ENCODE measurements at regions not wholly inside any gene's neighbourhood (a gene's known extent, or its start where the extent isn't known, plus 50 kb on each side); places are given as distances from the start of the nearest gene placed in this dataset.
A peak's percentile ranks its signal among the peaks of the same experiment; 100 is the strongest.

- H3K4me3 ChIP-seq, result no peak overlapping the region
- H2AFZ ChIP-seq (ENCODE audit: low read depth, low read length), result no peak overlapping the region
- no peak for ATAC-seq
- no peak for FAIRE-seq
- H3K79me2 ChIP-seq (ENCODE audit: control insufficient read depth, insufficient read depth, low read length), result no peaks in the 10 kb centered on the region
- H3K27me3 ChIP-seq (ENCODE audit: control insufficient read depth in 2 of 2, insufficient read depth in 2 of 2, low read length in 2 of 2), result no peaks in the 10 kb centered on the region
- ChIA-PET CTCF (ENCODE audit: low intra/inter-chr PET ratio) (no interaction called here), POLR2A (no interaction called here)
- H3K9ac ChIP-seq (ENCODE audit: insufficient read depth in 1 of 2, low read depth in 2 of 2, low read length in 2 of 2), result no peak overlapping the region
- no peaks in the 10 kb centered on the region for H3K9me1 ChIP-seq (ENCODE audit: control insufficient read depth, insufficient read depth, low read length)
- H3K4me2 ChIP-seq (ENCODE audit: insufficient read depth, low read length), result no peak overlapping the region
- intact Hi-C loops (cut with micrococcal nuclease) (no loop called here), in situ Hi-C loops (cut with MboI) (no loop called here)
- no TSS peak for BruUV-seq (replicated peaks)
- H4K20me1 ChIP-seq (replicated peaks; ENCODE audit: control insufficient read depth, insufficient read depth, low read length), result no peaks in the 10 kb centered on the region
- no peak for DNase-seq (ENCODE audit: extremely low read depth in 1 of 4, low spot score in 3 of 4)
- no peaks in the 10 kb centered on the region for H3K4me1 ChIP-seq (replicated peaks in 1 of 2; ENCODE audit: control insufficient read depth in 2 of 2, insufficient read depth in 2 of 2, low read length in 2 of 2)
- 0% methylated on average over 2 of the region's 2 CpGs for WGBS (ENCODE audit: insufficient coverage, low coverage, missing lambda C conversion rate)
- TF ChIP-seq ZFP36 (IDR thresholded peaks at IDR 0.05; ENCODE audit: low read depth, low read length, partially characterized antibody) (peak; percentile 43), DDX20 (tag; IDR thresholded peaks at IDR 0.05; ENCODE audit: low read depth) (no peak), GMEB1 (CRISPR knock-in tag; IDR thresholded peaks at IDR 0.05) (no peak)
- no peaks in the 10 kb centered on the region for H3K36me3 ChIP-seq (ENCODE audit: control insufficient read depth, insufficient read depth, low read length)
- H3K27ac ChIP-seq (ENCODE audit: extremely low read depth, low read depth, low read length), result no peak overlapping the region
- H3K9me3 ChIP-seq (replicated peaks; ENCODE audit: control insufficient read depth, insufficient read depth, low read depth, low read length), result no peaks in the 10 kb centered on the region; the same call in 1 of the 2 replicates
Measured at GRCh38 chr5:18197734-18198133, 563.5 kb downstream of the TAF11L14 start.

GRCh38 chr5:18202164-18202563, 567.9 kb downstream of the TAF11L14 start:
- Histone ChIP-seq H3K27me3 (ENCODE audit: control insufficient read depth in 2 of 2, insufficient read depth in 2 of 2, low read length in 2 of 2) (no peaks in the 10 kb centered on the region), H2AFZ (ENCODE audit: low read depth, low read length) (no peak overlapping the region), H3K9ac (ENCODE audit: insufficient read depth in 1 of 2, low read depth in 2 of 2, low read length in 2 of 2) (no peak overlapping the region), H3K4me3 (no peak overlapping the region), H3K27ac (ENCODE audit: extremely low read depth, low read depth, low read length) (no peak overlapping the region), H4K20me1 (replicated peaks; ENCODE audit: control insufficient read depth, insufficient read depth, low read length) (no peaks in the 10 kb centered on the region), H3K4me2 (ENCODE audit: insufficient read depth, low read length) (no peak overlapping the region), H3K79me2 (ENCODE audit: control insufficient read depth, insufficient read depth, low read length) (no peaks in the 10 kb centered on the region), H3K9me1 (ENCODE audit: control insufficient read depth, insufficient read depth, low read length) (no peaks in the 10 kb centered on the region), H3K36me3 (ENCODE audit: control insufficient read depth, insufficient read depth, low read length) (no peaks in the 10 kb centered on the region), H3K4me1 (replicated peaks in 1 of 2; ENCODE audit: control insufficient read depth in 2 of 2, insufficient read depth in 2 of 2, low read length in 2 of 2) (no peaks in the 10 kb centered on the region), H3K9me3 (replicated peaks; ENCODE audit: control insufficient read depth, insufficient read depth, low read depth, low read length) (no peaks in the 10 kb centered on the region)
- ChIA-PET POLR2A (no interaction called here), CTCF (ENCODE audit: low intra/inter-chr PET ratio) (no interaction called here)
- FAIRE-seq, result no peak
- 0% methylated on average over 2 of the region's 2 CpGs for WGBS (ENCODE audit: insufficient coverage, low coverage, missing lambda C conversion rate)
- in situ Hi-C loops (cut with MboI) (no loop called here), intact Hi-C loops (cut with micrococcal nuclease) (no loop called here)
- BruUV-seq (replicated peaks), result no TSS peak
- DNase-seq (ENCODE audit: extremely low read depth in 1 of 4, low spot score in 3 of 4), result no peak
- ATAC-seq, result no peak
- TF ChIP-seq ARHGAP35 (IDR thresholded peaks at IDR 0.05; ENCODE audit: partially characterized antibody) (no peak), HNRNPLL (IDR thresholded peaks at IDR 0.05; ENCODE audit: low read depth, low read length, poor library complexity, severe bottlenecking) (no peak), POLR2A (conservative IDR thresholded peaks at IDR 0.05) (no peak), NCOA1 (IDR thresholded peaks at IDR 0.05; ENCODE audit: low read depth) (no peak), FOXP1 (CRISPR knock-in tag; IDR thresholded peaks at IDR 0.05) (no peak), HMG20B (CRISPR knock-in tag; IDR thresholded peaks at IDR 0.05) (no peak), ZMIZ1 (IDR thresholded peaks at IDR 0.05; ENCODE audit: low read depth in 2 of 2, low read length in 2 of 2) (no peak), ZNF507 (tag; conservative IDR thresholded peaks at IDR 0.05) (no peak), SMAD2 (IDR thresholded peaks at IDR 0.05; ENCODE audit: low read depth, low read length) (no peak)
